Tibial nerve (tissue), 4 donors: ENCODE measurements at regions not wholly inside any gene's neighbourhood (a gene's known extent, or its start where the extent isn't known, plus 50 kb on each side); places are given as distances from the start of the nearest gene placed in this dataset.

Source experiments
- CTCF ChIP-seq, 5 experiments: fragments of 200-600 bp in 3 of 5; fragments of 450-650 bp in 2 of 5; sonication (generic) in 3 of 5; IDR thresholded peaks; one replicate each; pipeline ENCODE4 v1.5.1; 2016 to 2019; ENCODE audit warnings: antibody characterized with exemption in 5 of 5, mild to moderate bottlenecking in 3 of 5, moderate library complexity in 2 of 5
- EP300 ChIP-seq, 2 donors: sonication (generic); formaldehyde crosslinking; IDR thresholded peaks; one replicate each; pipeline ENCODE4 v1.6.1; 2017; ENCODE audit warnings: antibody characterized with exemption in 2 of 2, mild to moderate bottlenecking in 1 of 2
- POLR2A ChIP-seq, 2 donors: fragments of 450-650 bp; IDR thresholded peaks; one replicate each; pipeline ENCODE4 v1.6.1; 2017; ENCODE audit warnings: antibody characterized with exemption in 2 of 2, mild to moderate bottlenecking in 2 of 2, moderate library complexity in 2 of 2

- TF ChIP-seq POLR2A (IDR thresholded peaks at IDR 0.05) (no peak), CTCF (IDR thresholded peaks at IDR 0.05) (no peak), EP300 (IDR thresholded peaks at IDR 0.05) (no peak)
Observed at GRCh38 chr20:1735417-1736089, 78.0 kb upstream of the SIRPG start.
